ENCODE measurements at regions not wholly inside any gene's neighbourhood (a gene's known extent, or its start where the extent isn't known, plus 50 kb on each side); places are given as distances from the start of the nearest gene placed in this dataset.

- Histone ChIP-seq H3F3A (ENCODE audit: insufficient read depth, low read length) (no peaks in the 10 kb centered on the region), H3K4me2 (ENCODE audit: low read length) (no peak overlapping the region), H3K36me3 (ENCODE audit: insufficient read depth, low read length) (no peaks in the 10 kb centered on the region), H3K27me3 (ENCODE audit: insufficient read depth, low read length) (no peaks in the 10 kb centered on the region), H3K4me1 (ENCODE audit: insufficient read depth, low read length, severe bottlenecking) (no peaks in the 10 kb centered on the region), H2AFZ (ENCODE audit: low read length) (no peak overlapping the region), H3K4me3 (ENCODE audit: low read depth, low read length, poor library complexity, severe bottlenecking) (no peak overlapping the region), H3K27ac (ENCODE audit: low read depth, low read length, poor library complexity, severe bottlenecking) (no peak overlapping the region), H3K9me2 (ENCODE audit: low read depth, low read length) (no peaks in the 10 kb centered on the region), H3K79me2 (ENCODE audit: insufficient read depth, low read length) (no peaks in the 10 kb centered on the region), H4K20me1 (ENCODE audit: insufficient read depth, low read length) (no peaks in the 10 kb centered on the region), H3K9ac (ENCODE audit: low read length) (no peak overlapping the region), H3K9me3 (ENCODE audit: low read length) (no peaks in the 10 kb centered on the region)
- TF ChIP-seq CTCF (IDR thresholded peaks at IDR 0.05; ENCODE audit: low read length) (no peak), EZH2 (IDR thresholded peaks at IDR 0.05; ENCODE audit: borderline replicate concordance, low read length) (no peak)
These were observed 95.3 kb upstream of the RPL38 start for GRCh38 chr17:74108126-74108705.

GRCh38 chr17:74110467-74110866 lies 93.0 kb upstream of the RPL38 start:
- H3K79me2 ChIP-seq (ENCODE audit: insufficient read depth, low read length) = no peaks in the 10 kb centered on the region
- H3K9me2 ChIP-seq (ENCODE audit: low read depth, low read length) = no peaks in the 10 kb centered on the region
- H3K27me3 ChIP-seq (ENCODE audit: insufficient read depth, low read length) = no peaks in the 10 kb centered on the region
- no peak overlapping the region for H3K4me2 ChIP-seq (ENCODE audit: low read length)
- no peaks in the 10 kb centered on the region for H4K20me1 ChIP-seq (ENCODE audit: insufficient read depth, low read length)
- H3K27ac ChIP-seq (ENCODE audit: low read depth, low read length, poor library complexity, severe bottlenecking) = no peak overlapping the region
- no peaks in the 10 kb centered on the region for H3F3A ChIP-seq (ENCODE audit: insufficient read depth, low read length)
- no peak overlapping the region for H3K4me3 ChIP-seq (ENCODE audit: low read depth, low read length, poor library complexity, severe bottlenecking)
- no peaks in the 10 kb centered on the region for H3K4me1 ChIP-seq (ENCODE audit: insufficient read depth, low read length, severe bottlenecking)
- H3K36me3 ChIP-seq (ENCODE audit: insufficient read depth, low read length) = no peaks in the 10 kb centered on the region
- no peak overlapping the region for H3K9ac ChIP-seq (ENCODE audit: low read length)
- H3K9me3 ChIP-seq (ENCODE audit: low read length) = no peaks in the 10 kb centered on the region
- H2AFZ ChIP-seq (ENCODE audit: low read length) = no peak overlapping the region
- no peak for TF ChIP-seq CTCF (IDR thresholded peaks at IDR 0.05; ENCODE audit: low read length)
- TF ChIP-seq EZH2 (IDR thresholded peaks at IDR 0.05; ENCODE audit: borderline replicate concordance, low read length) = no peak

DNA sequence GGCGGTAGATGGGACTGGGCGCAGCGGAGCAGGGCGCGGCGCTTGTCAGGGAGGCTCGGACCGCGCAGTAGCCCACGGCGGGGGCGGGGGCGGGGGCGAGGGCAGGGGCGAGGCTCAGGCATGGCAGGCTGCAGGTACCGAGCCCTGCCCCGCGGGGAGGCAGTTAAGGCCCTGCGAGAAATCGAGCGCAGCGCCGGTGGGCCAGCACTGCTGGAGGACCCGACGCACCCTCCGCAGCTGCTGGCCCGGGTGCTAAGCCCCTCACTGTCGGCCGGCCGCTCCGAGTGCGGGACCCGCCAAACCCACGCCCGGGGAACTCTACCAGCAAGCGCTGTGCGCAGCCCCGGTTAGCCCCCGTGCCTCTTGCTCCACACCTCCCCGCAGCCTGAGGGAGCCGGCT lies 90.2 kb upstream of the RPL38 start:
- Histone ChIP-seq H3K27me3 (ENCODE audit: insufficient read depth, low read length) (no peaks in the 10 kb centered on the region; the same call in 1 of the 2 replicates), H3K4me1 (ENCODE audit: insufficient read depth, low read length, severe bottlenecking) (no peaks in the 10 kb centered on the region)

More for the DNA sequence above, 90.2 kb upstream of the RPL38 start:
- Histone ChIP-seq H3K79me2 (ENCODE audit: insufficient read depth, low read length) (no peaks in the 10 kb centered on the region), H3K9me3 (ENCODE audit: low read length) (no peaks in the 10 kb centered on the region), H3K36me3 (ENCODE audit: insufficient read depth, low read length) (no peaks in the 10 kb centered on the region), H3F3A (ENCODE audit: insufficient read depth, low read length) (no peaks in the 10 kb centered on the region), H4K20me1 (ENCODE audit: insufficient read depth, low read length) (no peaks in the 10 kb centered on the region), H3K4me3 (ENCODE audit: low read depth, low read length, poor library complexity, severe bottlenecking) (no peak overlapping the region), H3K9me2 (ENCODE audit: low read depth, low read length) (no peaks in the 10 kb centered on the region), H3K27ac (ENCODE audit: low read depth, low read length, poor library complexity, severe bottlenecking) (no peak overlapping the region), H3K4me2 (ENCODE audit: low read length) (no peak overlapping the region), H3K9ac (ENCODE audit: low read length) (no peak overlapping the region), H2AFZ (ENCODE audit: low read length) (no peak overlapping the region)
- TF ChIP-seq CTCF (IDR thresholded peaks at IDR 0.05; ENCODE audit: low read length) = no peak

Measured in OCI-LY1 (cell line).